ENCODE measurements at regions not wholly inside any gene's neighbourhood (a gene's known extent, or its start where the extent isn't known, plus 50 kb on each side); places are given as distances from the start of the nearest gene placed in this dataset.
A peak's percentile ranks its signal among the peaks of the same experiment; 100 is the strongest.

DNA sequence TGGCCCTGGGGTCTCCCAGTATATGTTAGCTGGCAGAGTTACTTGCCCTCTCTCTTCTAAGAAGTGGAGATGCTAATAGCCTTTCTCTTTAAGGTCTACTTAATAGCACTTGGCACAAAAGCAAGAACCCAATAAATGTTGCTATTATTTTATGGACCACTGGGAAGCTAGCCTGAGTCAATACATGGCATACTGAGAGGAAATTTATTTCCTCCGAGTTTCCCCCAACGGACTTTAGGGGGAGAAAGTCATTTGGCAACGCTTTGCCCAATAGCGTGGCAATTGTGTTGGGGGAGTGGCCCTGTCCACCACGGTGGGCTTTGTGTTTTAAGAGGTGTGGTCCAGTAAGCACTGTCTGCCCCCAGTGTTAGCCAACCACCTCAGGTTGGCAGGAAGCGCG lies 87.4 kb upstream of the SMNDC1 start:
- no peak for DNase-seq (ENCODE audit: low spot score in 2 of 2)
- 56 to 61% methylated on average over 7 of the region's 7 CpGs for WGBS, 2 donors
- intact Hi-C loops (cut with DNase I; ENCODE audit: low total_unique reads) = no loop called here
- TF ChIP-seq POLR2A (IDR thresholded peaks at IDR 0.05) = no peak
- TF ChIP-seq CTCF (IDR thresholded peaks at IDR 0.05) = no peak
- no peak overlapping the region for H3K4me3 ChIP-seq (ENCODE audit: low read depth, poor library complexity, severe bottlenecking)

DNA sequence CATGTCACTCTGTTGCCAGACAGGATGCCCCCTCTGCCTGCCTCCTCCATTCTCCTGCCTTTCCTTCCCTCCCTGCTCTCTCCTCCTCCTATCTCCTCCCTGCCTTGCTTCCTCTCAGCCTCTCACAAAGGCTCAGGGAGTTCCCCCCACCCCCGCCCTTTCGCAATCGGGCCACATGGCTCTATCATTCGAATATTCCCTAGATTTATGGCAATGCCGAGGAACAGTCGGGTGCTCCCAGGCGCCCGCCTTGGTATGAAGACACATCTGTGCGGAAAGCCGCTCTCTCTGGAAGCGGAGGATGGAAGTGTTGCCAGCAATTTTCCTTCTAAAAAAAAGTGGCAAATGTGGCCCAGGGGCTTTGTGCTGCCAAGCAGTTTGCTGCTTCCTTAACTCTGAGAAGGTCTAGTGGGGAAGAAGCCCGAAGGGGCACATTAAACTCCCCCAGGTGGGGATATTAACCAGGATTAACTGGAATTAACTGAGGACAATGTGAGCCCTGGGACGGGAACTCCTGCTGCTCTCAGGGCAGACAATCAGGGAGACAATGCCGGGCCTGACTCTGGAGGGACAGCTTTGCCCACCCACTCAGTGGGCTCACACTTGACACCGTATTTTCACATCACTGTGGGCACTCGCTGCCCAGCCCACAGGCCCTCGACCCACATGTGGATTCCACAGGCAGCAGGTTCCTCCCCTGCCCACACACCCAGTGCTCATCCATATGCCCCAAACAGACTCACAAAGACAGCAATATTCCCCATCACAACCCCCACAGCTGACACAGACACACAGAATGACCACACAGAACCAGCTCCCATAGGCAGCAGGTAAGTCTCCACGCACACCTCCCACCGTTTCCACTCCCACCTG lies 88.4 kb upstream of the SMNDC1 start:
- peak in 1 of 2 donors; percentile 66 for DNase-seq (ENCODE audit: low spot score in 2 of 2)
- WGBS, 2 donors = 25 to 29% methylated on average over 19 of the region's 19 CpGs
- TF ChIP-seq POLR2A (IDR thresholded peaks at IDR 0.05) (no peak), CTCF (IDR thresholded peaks at IDR 0.05) (no peak)
- intact Hi-C loops (cut with DNase I; ENCODE audit: low total_unique reads) = no loop called here
- no peak overlapping the region for H3K4me3 ChIP-seq (ENCODE audit: low read depth, poor library complexity, severe bottlenecking)

- 91 to 97% methylated on average over 6 of the region's 6 CpGs for WGBS, 2 donors
- no peak overlapping the region for H3K4me3 ChIP-seq (ENCODE audit: low read depth, poor library complexity, severe bottlenecking)
- intact Hi-C loops (cut with DNase I; ENCODE audit: low total_unique reads) = no loop called here
- DNase-seq (ENCODE audit: low spot score in 2 of 2) = no peak
- no peak for TF ChIP-seq POLR2A (IDR thresholded peaks at IDR 0.05)
- TF ChIP-seq CTCF (IDR thresholded peaks at IDR 0.05) = no peak
Measured at GRCh38 chr10:110393866-110394265, 89.1 kb upstream of the SMNDC1 start.

- WGBS, 2 donors = 86 to 89% methylated on average over 7 to 8 of the region's 8 CpGs
- intact Hi-C loops (cut with DNase I; ENCODE audit: low total_unique reads) = no loop called here
Measured at GRCh38 chr10:110394296-110394695, 89.6 kb upstream of the SMNDC1 start.

DNA sequence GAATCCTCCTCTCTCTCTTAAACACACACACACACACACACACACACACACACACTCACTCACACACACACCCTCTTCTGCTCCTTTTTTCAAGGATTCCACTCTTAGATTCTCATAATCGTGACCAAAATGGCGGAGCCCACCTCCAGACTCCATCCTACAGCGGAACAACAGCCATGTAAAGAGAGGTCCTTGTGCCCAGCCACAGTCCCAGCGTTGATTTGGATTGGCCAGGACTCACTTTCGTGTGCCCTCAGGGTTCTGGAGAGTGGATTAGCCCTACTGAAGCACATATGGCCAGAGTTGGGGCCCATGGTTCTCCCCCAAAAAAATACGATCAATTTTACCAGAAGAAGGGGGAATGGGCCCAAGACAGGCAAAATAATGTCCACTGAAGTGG lies 90.2 kb upstream of the SMNDC1 start:
- no peak for DNase-seq (ENCODE audit: low spot score in 2 of 2)
- intact Hi-C loops (cut with DNase I; ENCODE audit: low total_unique reads) = no loop called here
- 96 to 98% methylated on average over 6 of the region's 6 CpGs for WGBS, 2 donors

More at GRCh38 chr10:110394296-110394695, 89.6 kb upstream of the SMNDC1 start:
- no peak overlapping the region for H3K4me3 ChIP-seq (ENCODE audit: low read depth, poor library complexity, severe bottlenecking)
- TF ChIP-seq POLR2A (IDR thresholded peaks at IDR 0.05) (no peak), CTCF (IDR thresholded peaks at IDR 0.05) (no peak)
- DNase-seq (ENCODE audit: low spot score in 2 of 2) = no peak

GRCh38 chr10:110395350-110396283 lies 90.9 kb upstream of the SMNDC1 start:
- no peak for DNase-seq (ENCODE audit: low spot score in 2 of 2)
- intact Hi-C loops (cut with DNase I; ENCODE audit: low total_unique reads) = no loop called here
- TF ChIP-seq POLR2A (IDR thresholded peaks at IDR 0.05) = no peak
- TF ChIP-seq CTCF (IDR thresholded peaks at IDR 0.05) = no peak
- H3K4me3 ChIP-seq (ENCODE audit: low read depth, poor library complexity, severe bottlenecking) = no peak overlapping the region
- 66 to 68% methylated on average over 11 of the region's 11 CpGs for WGBS, 2 donors

More for the DNA sequence above, 90.2 kb upstream of the SMNDC1 start:
- no peak overlapping the region for H3K4me3 ChIP-seq (ENCODE audit: low read depth, poor library complexity, severe bottlenecking)
- no peak for TF ChIP-seq POLR2A (IDR thresholded peaks at IDR 0.05)
